ENCODE measurements at regions not wholly inside any gene's neighbourhood (a gene's known extent, or its start where the extent isn't known, plus 50 kb on each side); places are given as distances from the start of the nearest gene placed in this dataset.
"Not testable (repeated sequence)": the region's sequence is repeated elsewhere in the genome, so short reads cannot be mapped to it uniquely, and the experiment has no call there.

GRCh38 chr12:84161296-84161695 lies 751.3 kb downstream of the SLC6A15 start:
- no peak for TF ChIP-seq Cebpa-rat (IDR thresholded peaks at IDR 0.05)
- no peaks in the 10 kb centered on the region for H3K27me3 ChIP-seq

GRCh38 chr12:84159260-84159659 lies 753.3 kb downstream of the SLC6A15 start:
- Histone ChIP-seq H3K4me1 (no peaks in the 10 kb centered on the region), H3K36me3 (no peaks in the 10 kb centered on the region)
- no peak for TF ChIP-seq Cebpa-rat (IDR thresholded peaks at IDR 0.05)

More at GRCh38 chr12:84161296-84161695, 751.3 kb downstream of the SLC6A15 start:
- Histone ChIP-seq H3K9me3 (replicated peaks in 1 of 11) (no peaks in the 10 kb centered on the region), H3K4me2 (no peak overlapping the region), H4K20me1 (no peaks in the 10 kb centered on the region), H3K27ac (no peak overlapping the region), H3K9ac (no peak overlapping the region), H3K36me3 (no peaks in the 10 kb centered on the region), H3K4me1 (no peaks in the 10 kb centered on the region), H3K4me3 (no peak overlapping the region)

DNA sequence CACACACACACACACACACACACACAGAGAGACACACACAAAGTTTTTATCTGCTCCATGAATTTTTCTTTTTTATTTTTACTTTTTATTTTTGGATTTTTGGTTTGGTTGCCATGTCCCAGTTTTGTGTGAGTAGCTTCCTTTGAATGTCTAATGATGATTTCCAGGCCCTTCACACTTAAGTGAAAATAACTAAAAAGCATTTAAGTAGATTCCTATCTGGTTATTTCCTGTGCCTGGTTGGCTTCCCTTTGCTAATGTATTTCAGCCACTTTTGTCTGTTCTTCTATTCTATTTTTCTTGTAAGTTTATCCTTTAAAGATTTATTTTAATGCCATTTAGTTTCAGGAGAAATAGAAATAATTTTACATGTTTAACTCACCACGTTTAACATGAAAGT lies 755.4 kb downstream of the SLC6A15 start:
- Histone ChIP-seq H3K27ac (no peak overlapping the region), H3K27me3 (no peaks in the 10 kb centered on the region), H3K4me3 (no peak overlapping the region), H3K9me3 (replicated peaks in 1 of 11) (no peaks in the 10 kb centered on the region), H3K4me2 (no peak overlapping the region), H4K20me1 (no peaks in the 10 kb centered on the region), H3K36me3 (no peaks in the 10 kb centered on the region), H3K9ac (no peak overlapping the region), H3K4me1 (no peaks in the 10 kb centered on the region)
- TF ChIP-seq Cebpa-rat (IDR thresholded peaks at IDR 0.05): no peak

More at GRCh38 chr12:84159260-84159659, 753.3 kb downstream of the SLC6A15 start:
- Histone ChIP-seq H3K27ac (no peak overlapping the region), H3K9me3 (replicated peaks in 1 of 11) (no peaks in the 10 kb centered on the region), H3K4me3 (no peak overlapping the region), H3K27me3 (no peaks in the 10 kb centered on the region), H4K20me1 (no peaks in the 10 kb centered on the region), H3K9ac (no peak overlapping the region), H3K4me2 (no peak overlapping the region)

GRCh38 chr12:84154991-84155930 lies 757.3 kb downstream of the SLC6A15 start:
- not testable (repeated sequence) for H4K20me1 ChIP-seq; H3K4me1 ChIP-seq; H3K4me2 ChIP-seq; H3K4me3 ChIP-seq; H3K9ac ChIP-seq; H3K9me3 ChIP-seq (replicated peaks in 1 of 11); H3K27me3 ChIP-seq; H3K36me3 ChIP-seq; H3K27ac ChIP-seq

DNA sequence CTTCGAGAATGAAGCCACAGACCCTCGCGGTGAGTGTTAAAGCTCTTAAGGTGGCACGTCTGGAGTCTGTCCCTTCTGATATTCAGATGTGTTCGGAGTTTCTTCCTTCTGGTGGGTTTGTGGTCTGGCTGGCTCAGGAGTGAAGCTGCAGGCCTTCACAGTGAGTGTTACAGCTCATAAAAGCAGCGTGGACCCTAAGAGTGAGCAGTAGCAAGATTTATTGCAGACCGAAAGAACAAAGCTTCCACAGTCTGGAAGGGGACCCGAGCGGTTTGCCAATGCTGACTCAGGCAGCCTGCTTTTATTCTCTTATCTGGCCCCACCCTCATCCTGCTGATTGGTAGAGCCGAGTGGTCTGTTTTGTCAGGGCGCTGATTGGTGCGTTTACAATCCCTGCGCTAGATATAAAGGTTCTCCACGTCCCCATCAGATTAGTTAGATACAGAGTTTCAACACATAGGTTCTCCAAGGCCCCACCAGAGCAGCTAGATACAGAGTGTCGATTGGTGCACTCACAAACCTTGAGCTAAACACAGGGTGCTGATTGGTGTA lies 758.1 kb downstream of the SLC6A15 start:
- H3K36me3 ChIP-seq; H3K9ac ChIP-seq; H3K4me2 ChIP-seq; H3K4me3 ChIP-seq; H3K27me3 ChIP-seq; H3K27ac ChIP-seq; H3K9me3 ChIP-seq (replicated peaks in 1 of 11); H3K4me1 ChIP-seq; H4K20me1 ChIP-seq: not testable (repeated sequence)

DNA sequence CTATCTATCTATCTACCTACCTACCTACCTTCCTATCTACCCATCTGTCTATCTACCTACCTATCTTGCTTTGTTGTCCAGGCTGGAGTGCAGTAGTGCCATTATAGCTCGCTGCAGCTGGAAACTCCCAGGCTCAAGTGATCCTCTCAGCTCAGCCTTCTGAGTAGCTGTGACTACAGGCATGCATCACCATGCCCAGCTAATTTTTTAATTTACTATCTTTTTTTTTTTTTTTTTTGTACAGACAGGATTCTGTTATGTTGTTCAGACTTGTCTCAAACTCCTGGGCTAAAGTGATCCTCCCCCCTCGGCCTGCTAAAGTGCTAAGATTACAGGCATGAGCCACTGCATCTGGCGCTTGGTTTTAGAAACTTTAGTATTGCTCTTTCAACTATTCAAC lies 762.4 kb downstream of the SLC6A15 start:
- no peaks in the 10 kb centered on the region for H4K20me1 ChIP-seq
- no peak overlapping the region for H3K4me3 ChIP-seq
- no peak overlapping the region for H3K4me2 ChIP-seq
- H3K27me3 ChIP-seq: no peaks in the 10 kb centered on the region
- H3K9ac ChIP-seq: no peak overlapping the region
- no peak for TF ChIP-seq Cebpa-rat (IDR thresholded peaks at IDR 0.05)
- H3K4me1 ChIP-seq: no peaks in the 10 kb centered on the region
- no peaks in the 10 kb centered on the region for H3K36me3 ChIP-seq
- peaks cover 7 to 19% (median 12%) of the 10 kb centered on the region in 11 experiments; a peak in 21 of 22 replicates for H3K9me3 ChIP-seq (replicated peaks in 1 of 11)
- no peak overlapping the region for H3K27ac ChIP-seq

DNA sequence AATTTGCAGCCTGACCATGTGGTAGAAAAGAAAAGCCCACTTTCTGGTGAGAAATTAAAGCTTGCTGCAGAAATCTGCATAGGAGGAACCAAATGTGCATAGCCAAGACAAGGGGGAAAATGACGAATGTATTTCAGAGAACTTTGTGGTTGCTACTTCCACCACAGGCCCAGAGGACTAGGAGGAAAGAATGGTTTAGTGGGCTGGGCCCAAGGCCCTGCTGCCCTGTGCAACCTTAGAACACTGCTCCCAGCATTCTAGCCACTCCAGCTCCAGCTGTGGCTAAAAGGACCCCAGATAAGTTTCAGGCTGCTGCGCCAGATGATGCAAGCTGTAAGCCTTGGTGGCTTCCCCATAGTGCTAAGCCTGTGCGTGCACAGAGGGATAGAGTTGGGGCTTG lies 764.3 kb downstream of the SLC6A15 start:
- H4K20me1 ChIP-seq: no peaks in the 10 kb centered on the region
- H3K4me1 ChIP-seq: no peaks in the 10 kb centered on the region
- H3K27me3 ChIP-seq: no peaks in the 10 kb centered on the region
- H3K27ac ChIP-seq: no peak overlapping the region
- no peak for TF ChIP-seq Cebpa-rat (IDR thresholded peaks at IDR 0.05)
- H3K36me3 ChIP-seq: no peaks in the 10 kb centered on the region
- H3K4me2 ChIP-seq: no peak overlapping the region
- H3K4me3 ChIP-seq: no peak overlapping the region
- no peak overlapping the region for H3K9ac ChIP-seq
- H3K9me3 ChIP-seq (replicated peaks in 1 of 11): peaks cover 7 to 19% (median 12%) of the 10 kb centered on the region in 11 experiments; a peak in 21 of 22 replicates

DNA sequence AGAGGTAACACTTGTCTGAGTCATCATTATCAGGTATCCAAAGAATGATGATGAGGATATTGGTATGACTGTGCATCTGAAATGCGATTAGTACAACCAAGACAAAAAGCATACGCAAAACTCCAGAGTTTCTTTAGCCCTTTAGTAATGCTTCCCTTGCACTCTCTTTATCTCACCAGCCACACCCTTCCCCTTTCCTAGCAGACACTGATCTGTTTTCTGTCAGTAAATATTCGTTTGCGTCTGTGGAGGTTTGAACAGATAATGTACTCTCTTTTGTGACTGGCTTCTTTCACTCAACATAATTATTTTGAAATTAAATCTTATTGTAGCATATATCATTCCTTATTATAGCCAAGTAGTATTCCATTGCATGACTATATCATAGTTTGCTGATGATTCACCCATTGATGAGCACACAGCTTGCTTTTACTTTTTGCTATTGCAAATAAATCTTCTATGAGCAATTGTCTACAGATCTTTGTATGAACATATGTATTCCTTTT lies 775.7 kb downstream of the SLC6A15 start:
- no peaks in the 10 kb centered on the region for H3K27me3 ChIP-seq
- no peaks in the 10 kb centered on the region for H3K9me3 ChIP-seq (replicated peaks in 1 of 11)
- no peak overlapping the region for H3K4me2 ChIP-seq
- no peaks in the 10 kb centered on the region for H4K20me1 ChIP-seq
- H3K9ac ChIP-seq: no peak overlapping the region
- H3K4me1 ChIP-seq: no peaks in the 10 kb centered on the region
- no peak overlapping the region for H3K4me3 ChIP-seq
- TF ChIP-seq Cebpa-rat (IDR thresholded peaks at IDR 0.05): no peak
- no peak overlapping the region for H3K27ac ChIP-seq
- no peaks in the 10 kb centered on the region for H3K36me3 ChIP-seq

- Histone ChIP-seq H4K20me1 (no peaks in the 10 kb centered on the region), H3K9me3 (replicated peaks in 1 of 11) (no peaks in the 10 kb centered on the region), H3K27ac (no peak overlapping the region), H3K4me2 (no peak overlapping the region), H3K9ac (no peak overlapping the region), H3K36me3 (no peaks in the 10 kb centered on the region), H3K4me3 (no peak overlapping the region), H3K4me1 (peaks cover 0 to 5% (median 0%) of the 10 kb centered on the region in 10 experiments; a peak in 1 of 20 replicates), H3K27me3 (no peaks in the 10 kb centered on the region)
- TF ChIP-seq Cebpa-rat (IDR thresholded peaks at IDR 0.05): no peak
These were observed 776.9 kb downstream of the SLC6A15 start for GRCh38 chr12:84135586-84136279.
